HL-60/S4 treated with retinoic acid at 250 ng/mL for 4 days and 3 days (cell line): ENCODE measurements at regions not wholly inside any gene's neighbourhood (a gene's known extent, or its start where the extent isn't known, plus 50 kb on each side); places are given as distances from the start of the nearest gene placed in this dataset.

Source experiments
- in situ Hi-C: fragments of 300-500 bp; cut with MboI; formaldehyde crosslinking; loops from 2 replicates; pipeline ENCODE4 v1.7.0; 2022; ENCODE audit warnings: low sequenced_read_pairs

DNA sequence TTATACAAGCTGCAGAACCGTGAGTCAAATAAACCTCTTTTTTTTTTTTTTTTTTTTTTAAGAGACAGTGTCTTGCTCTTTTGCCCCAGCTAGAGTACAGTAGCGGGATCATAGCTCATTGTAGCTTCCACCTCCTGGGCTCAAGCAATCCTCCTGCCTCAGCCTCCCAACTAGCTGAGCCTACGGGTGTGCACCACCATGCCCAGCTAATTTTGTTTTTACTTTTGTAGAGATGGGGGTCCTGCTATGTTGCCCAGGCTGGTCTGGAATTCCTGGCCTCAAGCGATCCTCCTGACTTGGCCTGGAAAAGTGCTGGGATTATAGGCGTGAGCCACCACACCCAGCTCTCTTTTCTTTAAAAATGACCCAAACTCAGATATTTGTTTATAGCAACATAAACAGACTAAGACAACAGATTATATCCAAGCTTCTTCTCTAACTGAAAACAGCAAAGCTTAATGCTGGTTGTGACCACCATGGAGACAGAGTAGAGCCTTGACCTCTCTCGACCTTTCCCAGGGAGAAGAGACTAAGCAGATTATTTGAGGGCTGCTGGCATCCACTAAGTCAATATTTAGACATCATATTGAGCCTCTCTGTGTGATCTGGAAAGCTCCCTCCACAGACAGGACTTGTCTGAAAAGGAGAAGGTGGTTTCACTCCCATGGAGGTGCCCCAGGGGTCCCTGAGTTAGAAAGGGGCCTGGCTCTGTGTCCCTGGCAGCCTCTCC, 150.0 kb downstream of the KCTD15 start:
- in situ Hi-C loops = no loop called here

DNA sequence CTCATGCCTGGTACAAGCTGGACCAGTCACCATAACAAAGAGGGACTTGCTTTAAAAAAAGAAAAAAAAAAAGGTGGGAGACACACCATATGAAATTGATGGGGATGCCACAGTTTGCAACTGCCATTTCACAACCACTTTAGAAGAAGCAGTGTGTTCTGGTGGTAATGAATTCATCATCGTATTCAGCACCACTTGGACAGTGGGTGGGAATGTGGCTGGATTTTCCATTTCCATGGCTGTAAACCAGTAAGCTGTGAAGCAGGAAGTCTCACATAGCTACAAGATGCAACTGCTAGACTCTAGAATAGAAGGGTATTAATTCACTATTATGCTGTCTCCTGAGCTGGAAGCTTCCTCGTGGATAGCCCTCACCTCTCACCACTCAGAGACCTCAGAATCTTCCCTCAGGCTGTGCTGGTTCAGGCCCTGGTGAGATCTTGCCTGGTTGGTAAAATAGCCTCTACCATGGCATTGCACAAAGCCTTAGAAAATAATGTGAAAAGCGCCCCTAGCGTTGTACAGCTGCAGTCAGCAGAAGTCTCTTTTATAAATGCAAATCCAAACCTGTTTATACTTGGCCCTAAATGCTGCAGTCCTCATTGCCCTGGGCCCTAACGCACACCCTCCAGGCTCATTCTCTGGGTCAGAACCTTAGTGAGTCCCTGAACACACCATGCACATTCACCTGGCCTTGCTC, 150.7 kb downstream of the KCTD15 start:
- in situ Hi-C loops = no loop called here

- in situ Hi-C loops = no loop called here
These were observed 152.1 kb downstream of the KCTD15 start for GRCh38 chr19:33948651-33949335.

DNA sequence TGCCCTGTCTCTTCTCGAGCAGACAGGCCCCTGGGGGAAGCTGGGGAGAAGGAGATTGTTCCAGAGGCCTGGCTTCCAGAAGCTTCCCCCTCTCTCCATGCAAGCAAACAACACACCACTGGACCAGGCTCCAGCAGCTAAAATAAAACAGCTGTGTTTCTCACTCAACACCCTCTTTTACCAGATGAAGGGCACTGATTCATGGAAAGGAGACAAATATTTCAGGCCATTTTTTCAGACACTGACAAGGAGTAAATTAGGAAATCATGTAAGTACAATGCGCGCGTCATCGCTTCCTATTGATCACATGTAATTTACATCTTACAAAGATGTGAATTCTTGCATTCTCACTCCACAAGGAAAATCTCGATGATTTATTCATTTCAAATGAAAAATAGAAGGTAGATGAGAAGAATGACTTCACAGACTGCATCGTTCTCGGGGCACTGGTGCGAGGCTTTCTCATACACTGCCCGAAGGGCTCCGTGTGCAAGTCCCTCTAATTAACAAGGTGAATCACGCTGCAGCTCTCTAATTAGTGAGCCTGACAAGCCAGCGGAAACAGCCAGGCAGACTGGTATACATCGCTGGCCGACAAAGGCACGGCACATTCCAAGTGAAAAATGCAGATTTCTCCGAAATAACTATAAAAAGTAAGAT, 153.6 kb downstream of the KCTD15 start:
- in situ Hi-C loops = no loop called here

DNA sequence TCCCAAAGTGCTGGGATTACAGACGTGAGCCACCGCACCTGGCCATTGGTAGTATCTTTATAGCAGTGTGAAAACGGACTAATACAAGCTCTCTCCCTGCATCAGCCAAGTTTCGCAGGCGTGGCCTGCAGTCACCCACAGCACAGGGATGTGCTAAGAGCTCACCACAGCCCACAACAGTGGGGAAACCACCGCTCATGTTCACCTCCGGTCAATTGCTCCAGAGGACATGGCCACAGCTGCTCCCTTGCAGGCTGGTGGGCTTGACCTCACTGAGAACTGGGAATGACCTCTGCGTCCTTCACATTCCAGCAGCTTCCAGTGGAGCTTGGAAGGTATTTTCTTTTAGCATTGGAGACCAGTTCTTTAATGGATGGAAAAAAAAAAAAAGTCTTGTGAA, 156.4 kb downstream of the KCTD15 start:
- in situ Hi-C loops = no loop called here

DNA sequence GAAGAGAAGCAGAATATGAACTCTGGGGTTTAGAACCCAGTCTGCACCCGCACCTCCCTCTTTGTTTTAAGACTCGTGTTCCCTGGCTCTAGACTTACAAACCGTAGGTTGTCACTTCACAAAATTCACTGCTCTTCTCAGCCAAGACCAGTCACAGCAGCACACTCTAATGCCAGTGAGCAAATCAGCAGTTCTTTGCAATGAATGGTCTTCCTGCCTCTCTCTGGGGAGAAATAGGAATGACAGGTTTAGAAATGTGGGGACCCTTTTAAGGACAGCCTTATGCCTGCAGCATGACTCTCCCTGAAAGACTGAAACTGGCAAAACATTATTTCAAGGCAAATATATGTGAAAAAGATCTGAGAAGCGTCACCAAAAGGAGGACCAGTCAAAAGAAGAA, 156.9 kb downstream of the KCTD15 start:
- in situ Hi-C loops = no loop called here

DNA sequence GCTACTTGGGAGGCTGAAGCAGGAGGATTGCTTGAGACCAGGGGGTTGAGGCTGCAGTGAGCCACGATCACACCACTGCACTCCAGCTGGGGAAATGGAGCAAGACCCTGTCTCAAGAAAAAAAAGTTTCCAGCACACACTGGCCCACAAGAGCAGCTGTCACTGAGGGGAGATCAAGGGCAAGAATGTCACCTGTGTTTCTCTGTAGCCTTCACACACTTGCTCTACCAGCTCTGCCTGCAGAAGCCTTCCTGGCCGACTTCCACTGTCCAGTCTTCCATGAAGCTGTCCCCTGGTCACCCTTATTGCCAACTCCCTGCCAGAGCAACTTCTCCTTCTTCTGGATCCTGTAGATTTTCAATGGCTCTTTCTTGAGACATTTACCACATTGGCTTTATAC, 158.0 kb downstream of the KCTD15 start:
- in situ Hi-C loops = no loop called here

DNA sequence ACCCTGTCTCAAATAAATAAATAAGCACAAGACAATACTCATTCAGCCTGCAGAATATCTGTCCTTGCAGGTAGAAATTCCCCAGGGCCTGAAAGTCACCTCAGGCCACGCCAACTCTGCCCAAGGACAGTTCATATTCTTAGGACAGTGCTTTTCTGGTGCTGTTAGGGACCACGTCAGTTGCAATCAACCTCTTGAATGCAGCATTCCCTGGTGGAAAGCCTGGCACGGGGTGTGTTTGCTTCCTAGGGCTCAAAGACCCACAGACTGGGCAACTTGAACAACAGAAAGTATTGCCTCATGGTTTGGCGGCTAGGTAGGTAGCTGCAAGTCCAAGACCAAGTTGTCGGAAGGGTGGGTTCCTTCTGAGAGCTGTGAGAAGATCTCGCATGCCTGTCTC, 160.3 kb downstream of the KCTD15 start:
- in situ Hi-C loops = no loop called here

DNA sequence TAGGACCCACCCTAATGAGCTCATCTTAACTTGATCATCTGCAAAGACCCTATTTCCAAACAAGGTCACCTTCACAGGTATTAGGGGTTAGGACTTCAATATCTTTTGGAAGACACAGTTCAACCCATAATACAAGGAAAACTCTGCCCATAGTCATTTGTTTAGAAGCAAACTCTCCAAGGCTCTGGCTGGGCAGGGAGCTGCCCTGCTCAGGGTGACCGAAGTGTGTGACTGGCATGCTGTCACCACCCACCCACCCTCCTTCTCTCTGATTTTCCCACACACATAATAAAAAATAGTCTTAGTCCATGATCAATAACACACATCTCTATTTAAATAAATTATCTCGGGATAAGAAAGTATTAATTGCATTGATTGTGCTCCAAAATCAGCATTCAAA, 161.1 kb downstream of the KCTD15 start:
- in situ Hi-C loops = no loop called here

- in situ Hi-C loops = no loop called here
These were observed 163.9 kb downstream of the KCTD15 start for GRCh38 chr19:33960566-33960965.

DNA sequence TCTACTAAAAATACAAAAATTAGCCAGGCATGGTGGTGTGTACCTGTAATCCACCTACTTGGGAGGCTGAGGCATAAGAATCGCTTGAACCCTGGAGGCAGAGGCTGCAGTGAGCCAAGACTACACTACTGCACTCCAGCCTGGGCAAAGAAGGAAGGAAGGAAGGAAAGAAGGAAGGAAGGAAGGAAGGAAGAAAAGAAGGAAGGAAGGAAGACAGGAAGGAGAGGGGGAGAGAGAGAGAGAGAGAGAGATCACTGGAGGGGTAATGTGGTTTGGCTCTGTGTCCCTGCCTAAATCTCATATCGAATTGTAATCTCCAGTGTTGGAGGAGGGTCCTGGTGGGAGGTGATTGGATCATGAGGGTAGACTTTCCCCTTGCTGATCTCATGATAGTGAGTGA, 165.5 kb downstream of the KCTD15 start:
- in situ Hi-C loops = no loop called here

GRCh38 chr19:33963514-33963913, 166.8 kb downstream of the KCTD15 start:
- in situ Hi-C loops = no loop called here

GRCh38 chr19:33971073-33971472, 174.4 kb downstream of the KCTD15 start:
- in situ Hi-C loops = no loop called here

DNA sequence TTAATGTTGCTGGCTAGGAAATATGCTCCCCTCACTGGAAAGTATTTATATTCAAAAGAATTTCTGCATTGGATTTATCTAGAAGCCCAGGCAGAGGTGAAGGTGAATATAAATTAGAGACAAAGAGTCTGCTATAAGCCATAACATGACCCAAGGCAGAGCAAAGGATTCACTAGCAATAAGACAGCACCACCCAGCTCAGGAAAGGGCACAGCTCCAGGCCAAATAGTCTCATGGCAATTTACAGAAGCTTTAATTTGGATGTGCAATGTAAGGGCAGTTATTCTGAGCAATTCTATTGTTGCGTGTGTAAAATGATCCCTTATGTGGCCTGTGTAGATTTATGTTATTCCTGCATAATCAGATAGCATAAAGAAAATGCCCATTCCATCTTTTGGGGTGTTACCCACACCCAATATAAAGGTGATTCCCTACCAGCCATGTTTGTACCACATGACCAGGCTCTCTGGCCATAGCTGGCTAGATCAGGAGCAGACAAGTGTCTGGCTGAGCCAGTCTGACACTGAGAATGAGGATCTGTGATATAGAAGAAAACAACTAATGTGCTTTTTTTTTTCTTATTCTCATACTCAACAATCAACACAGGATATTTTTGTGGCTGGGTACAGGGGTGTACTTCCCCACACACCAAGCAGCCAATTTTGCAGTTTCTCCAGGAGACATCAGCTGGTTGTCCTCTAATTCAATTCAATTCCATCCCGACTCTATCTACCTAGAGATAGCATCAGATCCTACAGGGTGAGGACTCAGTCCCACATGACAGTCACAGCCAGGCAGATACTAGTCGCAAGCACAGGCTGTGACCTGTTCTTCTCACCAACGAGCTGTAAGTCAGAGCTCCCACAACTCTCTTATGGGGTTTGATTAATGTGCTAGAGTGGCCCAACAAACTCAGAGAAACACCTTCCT, 181.4 kb downstream of the KCTD15 start:
- in situ Hi-C loops = no loop called here

DNA sequence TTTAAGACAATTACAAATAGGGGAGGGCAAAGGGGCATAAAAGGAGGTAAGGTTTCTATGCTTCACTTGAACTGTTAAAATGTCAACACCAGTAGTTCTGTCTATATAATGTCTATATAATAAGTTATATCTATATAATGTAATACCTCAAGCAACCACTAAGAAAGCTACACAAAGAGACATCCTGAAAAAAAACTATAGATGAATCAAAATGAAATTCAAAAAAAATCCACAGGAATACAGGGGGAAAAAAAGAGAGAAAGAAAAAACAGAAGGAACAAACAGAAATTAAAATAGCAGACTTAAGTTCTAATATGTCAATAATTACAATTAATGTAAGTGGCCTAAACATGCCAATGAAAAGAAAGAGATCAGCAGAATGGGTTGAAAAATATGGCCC, 186.0 kb downstream of the KCTD15 start:
- in situ Hi-C loops = no loop called here

DNA sequence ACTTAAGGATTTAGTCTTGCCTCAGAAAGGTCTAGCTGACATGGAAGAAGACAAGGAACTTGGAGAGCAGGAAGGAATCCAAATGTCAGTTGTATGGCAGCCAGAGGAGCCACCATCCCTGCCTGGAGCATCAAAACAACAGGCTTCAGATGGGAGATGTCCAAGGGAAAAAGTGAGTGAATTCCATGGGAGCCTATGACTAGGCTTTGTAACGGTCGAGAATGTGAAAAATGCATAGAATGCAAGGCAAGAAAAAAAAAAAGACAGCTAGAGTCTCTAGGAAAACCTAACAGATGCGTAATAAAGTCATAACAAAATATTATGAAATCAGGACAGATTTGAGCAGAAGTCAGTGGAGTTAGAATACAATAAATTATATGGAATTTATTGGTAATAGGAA, 183.7 kb upstream of the LSM14A start:
- in situ Hi-C loops = no loop called here

- in situ Hi-C loops = loop anchor here (10.0 kb wide), 1 partner anchor 213 kb away; no protein-coding TSS in a partner anchor
These were observed 174.6 kb upstream of the LSM14A start for GRCh38 chr19:33997690-33998089.

DNA sequence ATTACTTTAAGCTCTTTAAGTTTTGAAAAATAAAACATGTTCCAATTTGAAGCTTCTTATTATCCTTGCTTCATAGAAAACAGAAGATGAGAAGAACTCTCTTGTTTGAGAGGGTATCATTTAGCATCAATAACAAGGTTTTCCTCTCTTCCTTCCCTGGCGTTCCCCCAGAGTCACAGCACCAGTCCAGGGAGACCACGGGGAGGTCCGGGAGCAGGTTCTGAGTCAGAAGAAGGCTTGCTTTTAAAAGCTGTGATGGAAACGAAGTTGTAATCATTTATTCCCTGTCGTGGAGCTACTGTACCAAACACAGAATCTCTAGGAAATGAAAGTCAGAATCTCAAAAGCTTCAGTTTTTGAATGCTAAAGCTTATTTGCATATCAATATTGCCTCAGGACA, 174.0 kb upstream of the LSM14A start:
- in situ Hi-C loops = loop anchor here (10.0 kb wide), 1 partner anchor 214 kb away; no protein-coding TSS in a partner anchor

- in situ Hi-C loops = loop anchor here (10.0 kb wide), 1 partner anchor 214 kb away; no protein-coding TSS in a partner anchor
These were observed 173.5 kb upstream of the LSM14A start for GRCh38 chr19:33998739-33999345.

DNA sequence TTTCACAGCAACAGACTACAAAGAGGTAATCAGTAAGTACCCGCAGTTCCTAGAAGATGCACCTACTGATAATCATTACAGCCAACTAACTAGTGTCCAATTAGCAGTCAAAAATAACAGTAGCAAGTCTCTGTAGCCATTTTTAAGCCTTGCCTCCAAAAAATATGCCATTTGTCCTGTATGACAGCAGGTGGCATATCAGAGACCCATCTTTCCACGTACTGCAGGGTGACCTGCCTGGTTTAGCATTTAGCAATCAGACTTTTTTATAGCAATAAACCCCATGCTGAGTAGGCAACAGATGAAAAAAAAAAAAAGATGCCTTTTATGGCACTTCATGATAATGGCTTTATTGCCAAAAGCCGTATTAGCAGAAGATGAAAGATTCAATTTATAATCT, 155.3 kb upstream of the LSM14A start:
- in situ Hi-C loops = no loop called here
